ENCODE measurements at regions not wholly inside any gene's neighbourhood (a gene's known extent, or its start where the extent isn't known, plus 50 kb on each side); places are given as distances from the start of the nearest gene placed in this dataset.
"Not testable (repeated sequence)": the region's sequence is repeated elsewhere in the genome, so short reads cannot be mapped to it uniquely, and the experiment has no call there.

- no peaks in the 10 kb centered on the region for H3K4me1 Mint-ChIP-seq (ENCODE audit: low read depth)
- no peak overlapping the region for H3K27ac Mint-ChIP-seq
- H3K4me3 Mint-ChIP-seq: no peak overlapping the region
- H3K36me3 Mint-ChIP-seq: no peaks in the 10 kb centered on the region
- no peaks in the 10 kb centered on the region for H3K9me3 Mint-ChIP-seq (ENCODE audit: low read depth)
- peaks cover 3% of the 10 kb centered on the region for H3K27me3 Mint-ChIP-seq
Observed at GRCh38 chr15:100766243-100767000, 113.2 kb upstream of the ALDH1A3 start.

DNA sequence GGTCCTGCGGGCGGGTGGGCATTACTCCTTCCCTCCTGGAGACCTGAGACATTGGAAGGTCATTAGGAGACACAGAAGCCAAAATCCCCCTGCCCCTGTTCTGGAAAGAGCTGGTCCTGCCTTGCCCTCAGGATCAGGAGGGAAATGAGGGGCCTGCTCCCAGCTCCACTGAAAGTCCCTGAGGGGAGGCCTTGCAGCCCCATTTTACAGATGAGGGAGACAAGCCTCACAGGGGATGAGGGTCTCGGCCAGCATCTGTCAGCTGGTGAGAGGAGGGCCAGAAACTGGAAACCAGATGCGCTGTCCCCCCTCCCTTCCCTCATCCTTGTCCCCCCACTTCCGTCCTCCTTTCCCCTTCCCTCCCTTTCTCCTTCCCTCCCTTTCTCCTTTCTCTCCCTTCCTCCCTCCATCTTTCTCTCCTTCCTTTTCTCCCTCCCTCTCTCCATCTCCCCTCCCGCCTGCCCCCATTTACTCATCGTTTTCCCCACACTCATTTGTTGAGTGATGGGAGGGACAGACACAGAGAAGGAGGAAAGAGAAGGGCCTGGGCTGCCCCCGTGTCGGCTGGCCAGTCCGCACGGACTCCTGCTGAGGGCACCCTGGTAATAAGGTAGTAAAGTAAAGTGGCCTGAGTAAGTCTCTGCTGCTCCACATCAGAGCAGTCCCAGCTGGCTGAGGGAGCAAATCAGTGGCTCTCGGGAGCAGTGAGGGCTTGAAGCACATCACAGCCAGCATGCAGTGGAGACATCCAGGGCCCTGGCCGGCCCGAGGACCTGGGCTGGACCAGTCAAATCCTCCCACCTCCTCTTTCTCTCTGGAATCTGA, 112.4 kb upstream of the ALDH1A3 start:
- Mint-ChIP-seq H3K27ac (no peak overlapping the region), H3K27me3 (no peaks in the 10 kb centered on the region), H3K4me1 (ENCODE audit: low read depth) (no peaks in the 10 kb centered on the region), H3K9me3 (ENCODE audit: low read depth) (no peaks in the 10 kb centered on the region), H3K36me3 (no peaks in the 10 kb centered on the region), H3K4me3 (no peak overlapping the region)

DNA sequence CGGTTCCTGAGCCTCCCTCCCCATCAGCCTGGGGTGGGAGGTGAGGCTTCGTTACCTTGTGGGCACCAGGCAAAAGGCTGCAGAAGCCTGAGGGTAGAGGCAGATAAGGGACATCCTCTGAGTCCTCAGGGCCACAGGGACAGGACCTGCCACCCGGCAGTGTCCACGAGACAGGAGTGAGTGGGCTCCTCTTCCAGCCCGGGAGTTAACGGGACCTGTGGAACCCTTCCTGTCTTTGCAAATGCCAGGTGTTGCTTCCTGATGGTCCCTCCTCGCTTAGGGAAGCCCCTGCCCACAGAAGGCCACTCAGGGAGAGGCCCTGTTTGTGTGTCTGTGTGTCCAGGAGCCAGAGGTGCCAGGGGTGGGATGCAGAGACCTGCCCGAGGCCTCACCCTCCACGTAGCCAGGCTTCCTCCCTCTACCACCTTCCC, 111.1 kb upstream of the ALDH1A3 start:
- Mint-ChIP-seq H3K27me3 (peaks cover 1% of the 10 kb centered on the region), H3K36me3 (no peaks in the 10 kb centered on the region), H3K9me3 (ENCODE audit: low read depth) (no peaks in the 10 kb centered on the region), H3K4me3 (no peak overlapping the region), H3K4me1 (ENCODE audit: low read depth) (no peaks in the 10 kb centered on the region), H3K27ac (no peak overlapping the region)

DNA sequence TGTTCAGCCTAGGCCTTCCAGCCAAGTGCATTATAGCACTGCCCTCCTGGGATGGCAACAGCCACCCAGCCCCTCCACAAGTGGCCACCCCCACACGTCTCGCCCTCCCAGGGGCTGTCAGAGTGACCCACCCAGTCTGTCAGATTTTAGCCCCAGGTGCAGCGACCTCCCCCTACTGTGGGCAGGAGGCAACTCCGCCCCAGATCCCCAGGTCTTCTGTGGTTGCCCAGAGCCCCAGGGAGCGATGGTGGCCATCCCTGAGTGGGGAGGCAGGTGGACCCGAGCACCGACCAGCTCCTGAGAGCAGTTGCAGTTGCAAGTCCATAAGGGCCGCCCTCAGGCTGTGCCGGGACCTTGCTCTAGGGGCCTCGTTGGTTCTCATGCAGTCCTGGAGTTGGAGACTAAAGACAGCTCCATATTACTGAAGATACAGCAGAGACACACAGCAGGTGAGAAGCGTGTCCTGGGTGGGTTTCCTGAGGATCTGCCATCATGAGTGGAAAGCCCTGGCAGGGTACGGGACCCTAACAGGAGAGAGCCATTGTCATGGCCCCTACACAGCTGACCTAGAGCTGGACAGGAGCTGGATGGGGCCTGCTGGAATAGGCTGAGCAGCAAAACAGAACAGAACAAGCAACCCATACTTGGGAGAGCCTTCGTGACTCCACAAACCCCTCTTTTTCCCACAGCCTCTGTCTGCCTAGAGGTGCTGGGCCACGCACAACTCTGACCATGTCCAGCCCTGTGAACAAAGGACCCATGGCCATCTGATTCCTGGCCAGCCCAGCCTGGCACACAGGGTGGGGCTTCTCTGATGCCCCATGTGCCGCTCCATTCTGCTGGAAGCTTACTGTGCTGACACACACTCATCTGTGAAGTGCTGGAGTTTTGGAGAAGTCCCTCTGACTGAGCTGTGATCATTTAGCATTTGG, 110.3 kb upstream of the ALDH1A3 start:
- H3K27me3 Mint-ChIP-seq: peaks cover 1% of the 10 kb centered on the region
- H3K9me3 Mint-ChIP-seq (ENCODE audit: low read depth): no peaks in the 10 kb centered on the region
- H3K27ac Mint-ChIP-seq: no peak overlapping the region
- H3K36me3 Mint-ChIP-seq: no peaks in the 10 kb centered on the region
- H3K4me1 Mint-ChIP-seq (ENCODE audit: low read depth): no peaks in the 10 kb centered on the region
- no peak overlapping the region for H3K4me3 Mint-ChIP-seq

GRCh38 chr15:100769975-100770340, 109.7 kb upstream of the ALDH1A3 start:
- peaks cover 1% of the 10 kb centered on the region for H3K27me3 Mint-ChIP-seq
- no peaks in the 10 kb centered on the region for H3K36me3 Mint-ChIP-seq
- H3K9me3 Mint-ChIP-seq (ENCODE audit: low read depth): no peaks in the 10 kb centered on the region
- no peak overlapping the region for H3K27ac Mint-ChIP-seq
- H3K4me3 Mint-ChIP-seq: no peak overlapping the region
- no peaks in the 10 kb centered on the region for H3K4me1 Mint-ChIP-seq (ENCODE audit: low read depth)

- no peak overlapping the region for H3K4me3 Mint-ChIP-seq
- peaks cover 1% of the 10 kb centered on the region for H3K27me3 Mint-ChIP-seq
- H3K36me3 Mint-ChIP-seq: no peaks in the 10 kb centered on the region
- no peak overlapping the region for H3K27ac Mint-ChIP-seq
- H3K9me3 Mint-ChIP-seq (ENCODE audit: low read depth): no peaks in the 10 kb centered on the region
- no peaks in the 10 kb centered on the region for H3K4me1 Mint-ChIP-seq (ENCODE audit: low read depth)
Observed at GRCh38 chr15:100770661-100771584, 108.7 kb upstream of the ALDH1A3 start.

GRCh38 chr15:100771746-100772145, 107.9 kb upstream of the ALDH1A3 start:
- H3K9me3 Mint-ChIP-seq (ENCODE audit: low read depth): no peaks in the 10 kb centered on the region
- H3K36me3 Mint-ChIP-seq: no peaks in the 10 kb centered on the region
- H3K4me3 Mint-ChIP-seq: no peak overlapping the region
- H3K27me3 Mint-ChIP-seq: peaks cover 3% of the 10 kb centered on the region
- no peak overlapping the region for H3K27ac Mint-ChIP-seq
- no peaks in the 10 kb centered on the region for H3K4me1 Mint-ChIP-seq (ENCODE audit: low read depth)

DNA sequence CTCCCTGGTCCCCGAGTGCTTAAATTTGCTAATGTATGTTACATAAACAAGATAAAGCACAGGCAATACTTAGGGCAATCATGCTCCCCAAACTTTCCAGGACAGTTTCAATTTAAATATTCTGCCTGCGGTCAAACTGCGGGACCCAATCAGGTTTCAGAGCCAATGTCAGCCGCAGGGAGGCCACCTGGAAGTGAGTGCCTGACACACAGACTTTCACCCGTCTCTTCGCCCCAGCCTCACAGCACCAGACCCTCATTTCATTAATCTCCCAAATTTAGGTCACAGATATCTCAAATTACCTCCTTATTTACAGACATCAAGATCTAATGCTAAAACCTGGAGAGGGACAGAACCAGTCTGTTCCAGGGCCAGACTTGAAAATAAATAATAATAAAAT, 107.2 kb upstream of the ALDH1A3 start:
- peaks cover 3% of the 10 kb centered on the region for H3K27me3 Mint-ChIP-seq
- H3K27ac Mint-ChIP-seq: no peak overlapping the region
- H3K4me1 Mint-ChIP-seq (ENCODE audit: low read depth): no peaks in the 10 kb centered on the region
- H3K36me3 Mint-ChIP-seq: no peaks in the 10 kb centered on the region
- no peak overlapping the region for H3K4me3 Mint-ChIP-seq
- H3K9me3 Mint-ChIP-seq (ENCODE audit: low read depth): no peaks in the 10 kb centered on the region

- Mint-ChIP-seq H3K36me3 (no peaks in the 10 kb centered on the region), H3K4me3 (no peak overlapping the region), H3K9me3 (ENCODE audit: low read depth) (no peaks in the 10 kb centered on the region), H3K4me1 (ENCODE audit: low read depth) (no peaks in the 10 kb centered on the region), H3K27me3 (peaks cover 4% of the 10 kb centered on the region), H3K27ac (no peak overlapping the region)
Observed at GRCh38 chr15:100772892-100773520, 106.6 kb upstream of the ALDH1A3 start.

DNA sequence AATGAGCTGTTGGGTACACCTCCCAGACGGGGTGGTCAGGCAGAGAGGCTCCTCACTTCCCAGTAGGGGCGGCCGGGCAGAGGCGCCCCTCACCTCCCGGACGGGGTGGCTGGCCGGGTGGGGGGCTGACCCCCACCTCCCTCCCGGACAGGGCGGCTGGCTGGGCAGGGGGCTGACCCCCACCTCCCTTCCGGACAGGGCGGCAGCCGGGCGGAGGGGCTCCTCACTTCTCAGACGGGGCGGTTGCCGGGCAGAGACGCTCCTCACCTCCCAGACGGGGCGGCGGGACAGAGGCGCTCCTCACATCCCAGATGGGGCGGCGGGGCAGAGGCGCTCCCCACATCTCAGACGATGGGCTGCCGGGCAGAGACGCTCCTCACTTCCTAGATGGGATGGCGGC, 105.6 kb upstream of the ALDH1A3 start:
- H3K4me1 Mint-ChIP-seq (ENCODE audit: low read depth); H3K9me3 Mint-ChIP-seq (ENCODE audit: low read depth); H3K36me3 Mint-ChIP-seq; H3K4me3 Mint-ChIP-seq; H3K27ac Mint-ChIP-seq; H3K27me3 Mint-ChIP-seq: not testable (repeated sequence)

DNA sequence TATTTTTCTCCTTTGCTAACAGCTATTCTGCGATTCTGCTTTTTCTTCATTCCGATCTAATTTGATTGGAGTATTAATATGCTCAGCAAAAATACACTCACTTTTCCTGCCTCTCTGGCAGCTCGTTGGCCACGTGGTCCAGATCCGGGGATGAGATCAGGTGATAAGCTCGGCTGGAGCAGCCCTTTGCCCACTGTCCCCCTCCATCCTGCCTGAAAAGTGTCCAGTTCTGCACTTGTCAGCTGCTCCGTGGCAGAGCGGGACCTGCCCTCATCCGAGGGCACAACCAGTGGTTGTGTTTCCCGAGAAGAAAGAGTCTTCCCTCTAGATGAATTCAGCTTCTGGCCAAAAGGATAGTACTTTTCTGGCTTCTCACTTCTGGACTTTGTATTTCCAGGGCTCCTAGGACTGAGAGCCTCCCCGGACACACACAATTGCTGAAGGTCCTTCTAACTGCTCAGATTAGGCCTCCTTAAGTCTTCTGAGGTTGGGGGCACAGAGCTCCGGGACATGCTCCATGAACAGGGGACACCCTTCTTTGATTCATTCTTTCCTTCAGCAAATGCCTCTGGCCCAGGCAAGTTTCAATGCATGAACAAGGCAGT, 103.9 kb upstream of the ALDH1A3 start:
- Mint-ChIP-seq H3K27ac (no peak overlapping the region), H3K4me1 (ENCODE audit: low read depth) (no peaks in the 10 kb centered on the region)

GRCh38 chr15:100777821-100778220, 101.8 kb upstream of the ALDH1A3 start:
- Mint-ChIP-seq H3K27me3 (peaks cover 9% of the 10 kb centered on the region), H3K9me3 (ENCODE audit: low read depth) (no peaks in the 10 kb centered on the region), H3K27ac (no peak overlapping the region), H3K4me3 (no peak overlapping the region), H3K36me3 (no peaks in the 10 kb centered on the region), H3K4me1 (ENCODE audit: low read depth) (no peaks in the 10 kb centered on the region)

More for the DNA sequence above, 103.9 kb upstream of the ALDH1A3 start:
- no peaks in the 10 kb centered on the region for H3K9me3 Mint-ChIP-seq (ENCODE audit: low read depth)
- no peaks in the 10 kb centered on the region for H3K36me3 Mint-ChIP-seq
- H3K4me3 Mint-ChIP-seq: no peak overlapping the region
- peaks cover 7% of the 10 kb centered on the region for H3K27me3 Mint-ChIP-seq

- no peak overlapping the region for H3K27ac Mint-ChIP-seq
- H3K4me3 Mint-ChIP-seq: no peak overlapping the region
- H3K9me3 Mint-ChIP-seq (ENCODE audit: low read depth): no peaks in the 10 kb centered on the region
- H3K4me1 Mint-ChIP-seq (ENCODE audit: low read depth): no peaks in the 10 kb centered on the region
- H3K36me3 Mint-ChIP-seq: no peaks in the 10 kb centered on the region
- peaks cover 8% of the 10 kb centered on the region for H3K27me3 Mint-ChIP-seq
Observed at GRCh38 chr15:100778831-100779288, 100.8 kb upstream of the ALDH1A3 start.
